K562 (cell line): ENCODE measurements at regions not wholly inside any gene's neighbourhood (a gene's known extent, or its start where the extent isn't known, plus 50 kb on each side); places are given as distances from the start of the nearest gene placed in this dataset.

Experiments
- ATAC-seq: fragments of 200-7000 bp; cut with Tn5 transposase; 3 replicates; pipeline ENCODE4 v1.9.1; 2020; ENCODE audit warnings: moderate library complexity
- BruUV-seq: library from RNA; stranded (reverse); fragments of 400-500 nt; replicated peaks from 2 replicates; lab custom pipeline; 2021; lab: Mats Ljungman, UMichigan
- CTCF ChIA-PET: fragments of 300-600 bp; formaldehyde crosslinking; extraction: SDS; loops from one replicate; lab custom pipeline; 2021; ENCODE audit warnings: low intra/inter-chr PET ratio; lab: Yijun Ruan, JAX
- POLR2A ChIA-PET: fragments of 300-600, 350-650 bp; sonication (Branson Sonifier 250); formaldehyde crosslinking; extraction: SDS; loops from one replicate; lab custom pipeline; 2021; ENCODE audit warnings: antibody characterized with exemption, inconsistent platforms; lab: Yijun Ruan, JAX
- DNase-seq, 4 experiments: peaks; one replicate each; pipeline versions ENCODE4 v3.0.0 to v3.0.0-alpha.2; 2011 to 2018; ENCODE audit warnings: low spot score in 3 of 4, mixed read lengths in 3 of 4; ENCODE audit errors: extremely low read depth in 1 of 4
- FAIRE-seq: peaks from 2 replicates; lab custom pipeline; 2011; peaks lifted over from hg19 to GRCh38; lab: Jason Lieb, UNC
- H2AFZ ChIP-seq: 2 replicates; pipeline ENCODE4 v1.6.0; 2011; ENCODE audit warnings: low read depth, low read length, control low read depth, inconsistent platforms
- H3K27ac ChIP-seq: fragments of 200-600 bp; 3 replicates; pipeline ENCODE4 v1.8.0; 2011; ENCODE audit warnings: low read depth, mild to moderate bottlenecking, control low read depth, inconsistent platforms, low read length, moderate library complexity, mixed read lengths; ENCODE audit errors: extremely low read depth
- H3K27me3 ChIP-seq, 2 experiments: fragments of 300-600 bp in 1 of 2; 2 replicates in 1 of 2; 3 replicates in 1 of 2; pipeline versions ENCODE4 v1.6.0 to v1.8.0; 2011; ENCODE audit warnings: inconsistent platforms in 2 of 2, low read length in 2 of 2, mild to moderate bottlenecking in 1 of 2, mixed read lengths in 1 of 2, moderate library complexity in 1 of 2; ENCODE audit not compliant: control insufficient read depth in 2 of 2, insufficient read depth in 2 of 2
- H3K36me3 ChIP-seq: fragments of 300-600 bp; 3 replicates; pipeline ENCODE4 v1.8.0; 2011; ENCODE audit warnings: mild to moderate bottlenecking, low read length, inconsistent platforms; ENCODE audit not compliant: control insufficient read depth, insufficient read depth
- H3K4me1 ChIP-seq, 2 experiments: fragments of 200-600 bp in 1 of 2; replicated peaks in 1 of 2; 2 replicates in 1 of 2; 3 replicates in 1 of 2; pipeline versions ENCODE4 v1.5.1 to v1.8.0; 2011; ENCODE audit warnings: inconsistent platforms in 2 of 2, low read length in 2 of 2, mild to moderate bottlenecking in 1 of 2, mixed read lengths in 1 of 2, moderate library complexity in 1 of 2; ENCODE audit not compliant: control insufficient read depth in 2 of 2, insufficient read depth in 2 of 2
- H3K4me2 ChIP-seq: 2 replicates; pipeline ENCODE4 v1.6.1; 2011; ENCODE audit warnings: low read length, control low read depth, inconsistent platforms, mixed read lengths; ENCODE audit not compliant: insufficient read depth
- H3K4me3 ChIP-seq: fragments of 200-600 bp; sonication (generic), shearing (Covaris generic); 2 replicates; pipeline ENCODE4 v1.5.1; 2016; ENCODE audit warnings: control low read depth, inconsistent platforms
- H3K79me2 ChIP-seq: fragments of 200-600 bp; 3 replicates; pipeline ENCODE4 v1.8.0; 2011; ENCODE audit warnings: low read length, inconsistent platforms; ENCODE audit not compliant: control insufficient read depth, insufficient read depth
- H3K9ac ChIP-seq, 2 experiments: 2 replicates each; pipeline versions ENCODE4 v1.6.0 to v1.6.1; 2011; ENCODE audit warnings: low read depth in 2 of 2, low read length in 2 of 2, control low read depth in 1 of 2, inconsistent platforms in 1 of 2, mild to moderate bottlenecking in 1 of 2, mixed read lengths in 1 of 2; ENCODE audit not compliant: insufficient read depth in 1 of 2
- H3K9me1 ChIP-seq: one replicate; pipeline ENCODE4 v1.6.0; 2011; ENCODE audit warnings: inconsistent platforms, mild to moderate bottlenecking, low read length, moderate library complexity; ENCODE audit not compliant: control insufficient read depth, insufficient read depth
- H3K9me3 ChIP-seq: replicated peaks from 2 replicates; pipeline ENCODE4 v1.5.1; 2011; ENCODE audit warnings: low read depth, low read length, inconsistent platforms; ENCODE audit not compliant: control insufficient read depth, insufficient read depth
- H4K20me1 ChIP-seq: replicated peaks from 2 replicates; pipeline ENCODE4 v1.6.1; 2011; ENCODE audit warnings: low read length, inconsistent platforms, mixed read lengths; ENCODE audit not compliant: control insufficient read depth, insufficient read depth
- ATF6 ChIP-seq: sonication (generic); formaldehyde crosslinking; IDR thresholded peaks from 2 replicates; pipeline ENCODE4 v1.4.0; 2020; ENCODE audit warnings: mild to moderate bottlenecking, missing genetic modification reagents
- CSDE1 ChIP-seq, 2 experiments: fragments of 450-650 bp; IDR thresholded peaks; 2 replicates each; pipeline ENCODE4 v1.6.1; 2016; ENCODE audit warnings: mild to moderate bottlenecking in 1 of 2
- CTCFL ChIP-seq: IDR thresholded peaks from 2 replicates; pipeline ENCODE4 v1.6.1; 2011; ENCODE audit warnings: borderline replicate concordance, low read depth, mild to moderate bottlenecking, moderate library complexity, low read length; ENCODE audit not compliant: insufficient read depth, poor library complexity, severe bottlenecking
- HNRNPL ChIP-seq: fragments of 200-400 bp; formaldehyde crosslinking; IDR thresholded peaks from 2 replicates; pipeline ENCODE4 v1.6.1; 2017; ENCODE audit warnings: low read depth, mild to moderate bottlenecking, low read length
- MED1 ChIP-seq: sonication (generic); formaldehyde crosslinking; IDR thresholded peaks from 2 replicates; pipeline ENCODE4 v1.8.1; 2023; ENCODE audit warnings: missing genetic modification reagents, borderline replicate concordance
- TFE3 ChIP-seq: fragments of 450-650 bp; formaldehyde crosslinking; IDR thresholded peaks from 2 replicates; pipeline ENCODE4 v1.4.0; 2020; ENCODE audit warnings: mild to moderate bottlenecking, mixed read lengths
- TSC22D4 ChIP-seq: fragments of 450-650 bp; IDR thresholded peaks from 2 replicates; pipeline ENCODE4 v1.6.1; 2016; ENCODE audit warnings: missing genetic modification characterization, missing biosample characterization, control low read depth
- U2AF1 ChIP-seq: fragments of 200-400 bp; formaldehyde crosslinking; optimal IDR thresholded peaks from 2 replicates; pipeline ENCODE3; 2017; ENCODE audit warnings: mild to moderate bottlenecking, low read depth, low read length, moderate library complexity
- YY1 ChIP-seq, 3 experiments: IDR thresholded peaks; 2 replicates each; pipeline ENCODE4 v1.6.1; 2011; ENCODE audit warnings: low read length in 2 of 3, mild to moderate bottlenecking in 2 of 3, moderate library complexity in 2 of 3, borderline replicate concordance in 1 of 3, control low read depth in 1 of 3, low read depth in 1 of 3; ENCODE audit not compliant: insufficient read depth in 3 of 3, insufficient replicate concordance in 2 of 3, control insufficient read depth in 1 of 3, insufficient read length in 1 of 3; ENCODE audit errors: extremely low read depth in 1 of 3
- ZFP91 ChIP-seq: sonication (generic); formaldehyde crosslinking; IDR thresholded peaks from 2 replicates; pipeline ENCODE4 v1.8.0; 2022; ENCODE audit warnings: mild to moderate bottlenecking, missing genetic modification reagents
- ZNF121 ChIP-seq: sonication (generic); formaldehyde crosslinking; conservative IDR thresholded peaks from 2 replicates; pipeline ENCODE4 v1.8.0; 2022; ENCODE audit warnings: missing genetic modification reagents
- ZNF133 ChIP-seq: fragments of 250-450 bp; sonication (Bioruptor Pico); IDR thresholded peaks from 2 replicates; pipeline ENCODE4 v1.4.0; 2020; ENCODE audit warnings: mild to moderate bottlenecking
- ZSCAN32 ChIP-seq: fragments of 450-650 bp; formaldehyde crosslinking; IDR thresholded peaks from 2 replicates; pipeline ENCODE4 v1.4.0; 2020; ENCODE audit warnings: mild to moderate bottlenecking, moderate library complexity
- WGBS: fragments of 100-300 bp; shearing (Covaris generic); methylation state at CpG from one replicate; pipeline ENCODE4 v1.1.6; 2016; ENCODE audit warnings: low coverage, mixed read lengths; ENCODE audit not compliant: insufficient coverage; ENCODE audit errors: missing lambda C conversion rate; 5-methylcytosine and 5-hydroxymethylcytosine counted together
- in situ Hi-C: fragments of 300-500 bp; cut with MboI; formaldehyde crosslinking; loops from 4 replicates; pipeline ENCODE4 v1.15.0; 2018; ENCODE audit warnings: inconsistent platforms, mixed read lengths
- intact Hi-C: fragments of 100-400 bp; cut with micrococcal nuclease; formaldehyde crosslinking; loops from 2 replicates; pipeline ENCODE4 v1.14.2; 2022
- TF ChIP-seq, protein P1 (sequence below): sonication (generic); formaldehyde crosslinking; IDR thresholded peaks from 2 replicates; pipeline ENCODE4 v1.8.0; 2022; ENCODE audit warnings: mild to moderate bottlenecking, missing genetic modification reagents

GRCh38 chr10:78411716-78412115, 378.1 kb downstream of the RPS24 start:
- Histone ChIP-seq H2AFZ (no peak overlapping the region), H3K9me3 (no peaks in the 10 kb centered on the region), H4K20me1 (peaks cover 12% of the 10 kb centered on the region; the same call in 1 of the 2 replicates), H3K9ac (no peak overlapping the region), H3K79me2 (no peaks in the 10 kb centered on the region), H3K36me3 (no peaks in the 10 kb centered on the region), H3K27me3 (peaks cover 3 to 17% of the 10 kb centered on the region in 2 experiments; a peak in 3 of 5 replicates), H3K27ac (no peak overlapping the region), H3K4me1 (peaks cover 0 to 4% of the 10 kb centered on the region in 2 experiments; a peak in 1 of 5 replicates), H3K4me3 (no peak overlapping the region), H3K4me2 (no peak overlapping the region), H3K9me1 (no peaks in the 10 kb centered on the region)
- DNase-seq: no peak
- no peak for ATAC-seq
- WGBS: 5% methylated on average over 2 of the region's 2 CpGs
- CTCF ChIA-PET: no interaction called here
- no TSS peak for BruUV-seq
- FAIRE-seq: no peak
- POLR2A ChIA-PET: no interaction called here
- in situ Hi-C loops (no loop called here), intact Hi-C loops (no loop called here)
- TF ChIP-seq, protein P1, sequence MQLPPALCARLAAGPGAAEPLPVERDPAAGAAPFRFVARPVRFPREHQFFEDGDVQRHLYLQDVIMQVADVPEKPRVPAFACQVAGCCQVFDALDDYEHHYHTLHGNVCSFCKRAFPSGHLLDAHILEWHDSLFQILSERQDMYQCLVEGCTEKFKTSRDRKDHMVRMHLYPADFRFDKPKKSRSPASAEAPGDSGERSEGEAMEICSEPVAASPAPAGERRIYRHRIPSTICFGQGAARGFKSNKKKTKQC (CRISPR knock-in tag): no peak
- TF ChIP-seq MED1 (CRISPR knock-in tag) (no peak), U2AF1 (no peak), ZNF121 (CRISPR knock-in tag) (no peak), ZNF133 (no peak), TSC22D4 (tag) (no peak), CSDE1 (IDR thresholded peaks at IDR 0.05) (no peak), CTCFL (no peak), HNRNPL (no peak), ZFP91 (CRISPR knock-in tag) (no peak), YY1 (IDR thresholded peaks at IDR 0.05; ENCODE audit: borderline replicate concordance in 1 of 3, control insufficient read depth in 1 of 3, extremely low read depth in 1 of 3, insufficient read depth in 3 of 3, insufficient read length in 1 of 3, insufficient replicate concordance in 2 of 3, low read depth in 1 of 3, low read length in 2 of 3) (no peak), ATF6 (no peak), TFE3 (CRISPR knock-in tag) (no peak), ZSCAN32 (no peak)
